GM18858 (cell line): ENCODE measurements at regions not wholly inside any gene's neighbourhood (a gene's known extent, or its start where the extent isn't known, plus 50 kb on each side); places are given as distances from the start of the nearest gene placed in this dataset.

Experiments used
- ATAC-seq: cut with Tn5 transposase; IDR thresholded peaks from one replicate; pipeline ENCODE4 v1.9.1; 2021; ENCODE audit not compliant: unreplicated experiment

- no peak for ATAC-seq
Measured at GRCh38 chr2:155825876-155826275, 506.6 kb downstream of the NR4A2 start.

DNA sequence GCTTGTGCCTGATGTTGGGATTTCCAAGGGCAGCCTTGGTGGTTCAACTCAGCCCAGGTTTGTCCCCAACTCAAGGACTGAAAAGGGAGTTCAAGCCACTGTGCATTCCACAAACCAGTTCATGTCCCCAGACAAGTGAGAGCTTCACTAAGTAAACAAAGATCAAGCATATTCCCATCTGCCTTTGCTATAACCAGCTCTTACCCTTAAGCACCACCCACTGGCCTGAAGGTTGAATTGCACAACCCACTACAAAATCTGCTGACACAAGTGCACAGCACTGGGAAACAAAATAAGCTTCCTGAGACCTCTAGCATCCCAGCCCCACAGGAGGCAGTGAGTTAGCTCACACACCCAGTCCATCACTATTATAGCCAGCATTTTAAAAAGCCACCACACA lies 516.7 kb downstream of the NR4A2 start:
- peak; percentile 92 for ATAC-seq

DNA sequence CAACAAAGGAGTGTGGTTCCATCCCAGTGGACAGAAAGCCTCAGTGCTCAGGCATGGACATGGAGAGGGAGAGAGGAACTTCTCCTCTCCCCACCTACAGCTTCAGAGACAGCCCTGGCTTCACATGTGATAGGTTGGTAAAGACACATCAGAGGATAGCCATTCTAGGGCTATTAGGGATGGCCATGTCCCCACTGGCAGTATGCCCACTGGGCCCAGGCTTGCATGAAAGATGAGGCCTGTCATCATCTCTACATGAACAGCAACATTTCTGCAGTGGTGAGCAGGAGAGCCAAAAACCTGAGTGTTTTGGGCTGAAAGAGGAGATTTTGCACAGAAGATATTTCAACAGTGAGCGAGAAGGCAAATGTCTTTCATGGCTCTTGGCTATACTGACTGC lies 517.2 kb downstream of the NR4A2 start:
- no peak for ATAC-seq

GRCh38 chr2:155810411-155810810 lies 522.1 kb downstream of the NR4A2 start:
- no peak for ATAC-seq

- no peak for ATAC-seq
Measured at GRCh38 chr2:155802888-155803287, 529.6 kb downstream of the NR4A2 start.

DNA sequence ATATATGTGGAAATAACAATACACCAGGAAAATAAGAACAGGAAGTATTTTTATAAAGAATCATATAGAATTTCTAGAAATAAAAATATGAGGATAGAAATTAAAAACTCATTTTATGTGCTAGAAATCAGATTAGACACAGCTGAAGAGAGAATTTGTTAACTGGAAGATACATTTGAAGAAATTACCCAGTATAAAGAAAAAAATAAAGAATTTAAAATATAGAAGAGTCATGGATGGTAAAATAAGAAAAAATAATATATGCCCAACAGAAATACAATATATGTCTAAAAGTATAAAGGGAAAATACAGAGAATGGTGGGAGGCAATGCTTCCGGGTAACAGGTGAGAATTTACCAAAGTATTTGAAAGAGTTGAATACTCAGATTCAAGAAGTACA lies 539.9 kb downstream of the NR4A2 start:
- no peak for ATAC-seq

DNA sequence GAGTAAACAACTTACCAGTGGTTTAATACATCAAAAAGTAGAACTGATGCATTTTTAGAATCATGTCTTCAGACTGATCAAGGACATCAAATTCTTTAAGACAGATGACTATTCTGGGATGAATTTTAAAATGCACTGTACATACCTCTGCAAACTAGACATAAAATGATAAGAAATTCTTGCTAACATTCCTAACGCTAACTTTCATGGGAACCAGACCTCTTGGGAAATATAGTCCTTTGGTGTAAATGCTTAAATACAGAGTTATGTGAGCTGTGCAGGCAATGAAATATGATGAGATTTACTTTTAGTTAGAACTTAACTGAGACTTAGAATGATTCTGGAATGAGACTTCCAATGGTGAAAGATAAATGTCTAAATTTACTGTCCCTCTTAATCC lies 562.0 kb downstream of the NR4A2 start:
- ATAC-seq, result no peak

- ATAC-seq, result no peak
Measured at GRCh38 chr2:155766342-155767115, 566.0 kb downstream of the NR4A2 start.

- no peak for ATAC-seq
Measured at GRCh38 chr2:155755481-155755880, 577.0 kb downstream of the NR4A2 start.

- ATAC-seq, result no peak
Measured at GRCh38 chr2:155748131-155748530, 584.4 kb downstream of the NR4A2 start.

- ATAC-seq, result peak; percentile 63
Measured at GRCh38 chr2:155747531-155747930, 585.0 kb downstream of the NR4A2 start.

DNA sequence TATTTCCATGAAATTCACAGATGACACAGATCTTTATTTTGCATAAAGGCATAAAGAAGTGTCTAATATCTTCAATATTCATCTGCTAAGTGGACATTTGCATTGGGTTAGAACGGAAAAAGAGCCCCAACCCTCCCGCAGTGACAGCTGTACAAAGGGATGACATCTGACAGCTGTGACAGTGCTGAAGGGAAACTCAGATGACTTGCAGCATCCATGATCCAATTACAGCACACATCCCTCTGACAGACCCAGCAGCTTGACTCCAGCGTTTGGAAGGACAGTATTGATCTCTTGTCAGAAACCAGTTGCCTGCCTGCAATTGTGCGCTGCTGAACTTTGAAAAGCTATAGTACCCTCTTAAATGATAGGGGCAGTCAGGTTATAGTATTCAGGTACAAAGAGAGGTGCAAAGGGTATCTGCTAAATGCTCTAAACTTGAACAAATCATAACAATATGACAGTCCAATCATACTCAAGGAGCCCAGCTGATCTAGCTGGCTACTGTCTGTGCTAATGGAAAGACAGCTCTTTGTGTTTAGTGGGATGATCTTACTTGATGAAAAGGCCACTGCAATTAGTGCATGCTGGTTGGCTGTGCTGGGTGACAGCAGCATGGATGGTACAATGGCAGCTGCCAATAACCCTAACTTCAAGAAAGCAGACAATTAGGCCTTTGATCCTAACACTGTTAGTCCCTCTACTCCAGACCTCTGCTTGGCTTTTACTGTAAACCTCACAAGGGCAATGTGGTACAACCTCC lies 599.2 kb downstream of the NR4A2 start:
- ATAC-seq, result no peak

GRCh38 chr2:155730804-155731203 lies 601.7 kb downstream of the NR4A2 start:
- no peak for ATAC-seq

- no peak for ATAC-seq
Measured at GRCh38 chr2:155727187-155727895, 605.2 kb downstream of the NR4A2 start.

- no peak for ATAC-seq
Measured at GRCh38 chr2:155722290-155722689, 610.2 kb downstream of the NR4A2 start.

DNA sequence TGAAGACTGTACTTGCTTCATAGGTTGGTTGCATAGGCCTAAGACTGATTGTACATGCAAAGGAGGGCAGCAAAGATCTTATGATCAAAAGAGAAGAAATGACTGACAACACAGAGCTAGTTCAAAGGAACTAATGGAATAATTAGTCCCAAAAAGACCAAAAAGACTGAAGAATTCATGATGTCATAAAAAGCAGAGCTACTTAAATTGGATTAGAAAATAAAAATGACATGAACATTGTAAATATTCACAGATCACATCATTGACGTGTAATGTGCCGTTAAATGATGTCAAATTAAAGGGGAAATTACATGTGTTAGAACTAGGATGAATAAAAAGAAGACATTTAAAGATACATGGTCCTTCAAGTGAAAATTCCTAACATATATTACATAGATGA lies 616.8 kb downstream of the NR4A2 start:
- no peak for ATAC-seq

DNA sequence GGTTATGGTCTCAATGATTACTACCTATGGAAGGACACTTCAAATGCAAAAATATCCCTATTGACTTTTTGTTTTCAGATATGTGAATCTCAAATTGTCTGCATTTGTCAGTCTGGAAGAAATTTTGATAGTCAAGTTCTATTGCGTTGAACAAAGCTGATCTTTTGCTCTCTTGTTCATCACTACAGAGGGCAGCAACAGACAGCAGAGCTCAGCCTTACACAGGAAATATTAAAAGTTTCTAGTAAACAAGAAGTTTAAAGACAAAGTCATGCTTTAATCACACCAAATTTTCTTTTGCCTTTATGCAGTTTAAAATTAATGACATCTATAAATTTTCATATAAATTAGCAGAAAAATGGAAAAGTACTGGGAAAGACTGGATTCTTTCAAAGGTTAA lies 617.5 kb downstream of the NR4A2 start:
- ATAC-seq, result no peak

- no peak for ATAC-seq
Measured at GRCh38 chr2:155708071-155708470, 624.5 kb downstream of the NR4A2 start.

DNA sequence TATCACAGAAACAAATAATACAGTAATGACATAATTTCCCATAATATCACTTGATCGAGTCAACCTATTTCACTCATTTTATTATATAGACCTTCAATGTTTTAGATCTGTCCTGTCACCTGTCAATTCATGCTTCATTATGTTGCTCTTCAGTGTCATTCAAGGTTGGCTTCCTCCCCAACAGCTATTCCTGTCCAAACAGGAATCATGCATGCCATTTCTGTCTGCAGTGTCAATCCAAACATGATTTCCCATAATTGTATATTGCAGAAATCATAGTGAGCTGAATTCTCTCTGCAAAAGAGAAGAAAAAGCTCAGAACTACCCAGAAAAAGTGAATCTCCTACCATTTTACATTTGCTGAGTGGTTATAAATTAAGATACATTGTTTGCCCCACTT lies 628.6 kb downstream of the NR4A2 start:
- no peak for ATAC-seq

DNA sequence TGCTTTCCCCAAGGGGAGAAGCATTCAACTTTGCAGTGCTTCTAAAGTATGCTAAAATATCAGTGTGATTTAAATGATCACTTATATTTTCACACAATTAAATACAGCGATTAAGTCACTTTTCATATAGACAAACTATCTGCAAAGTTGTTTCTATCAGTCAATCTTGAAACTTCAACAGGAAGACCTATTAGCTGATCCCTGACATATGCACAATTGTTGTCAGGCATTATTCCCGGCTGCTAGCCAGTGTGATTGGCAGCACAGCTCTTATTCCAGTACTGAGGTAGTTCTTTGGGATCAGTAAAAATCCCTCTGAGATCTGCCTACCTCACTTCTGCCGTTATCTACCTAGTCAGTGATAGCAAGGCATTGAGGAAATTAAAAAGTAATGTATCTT lies 629.5 kb downstream of the NR4A2 start:
- ATAC-seq, result no peak

DNA sequence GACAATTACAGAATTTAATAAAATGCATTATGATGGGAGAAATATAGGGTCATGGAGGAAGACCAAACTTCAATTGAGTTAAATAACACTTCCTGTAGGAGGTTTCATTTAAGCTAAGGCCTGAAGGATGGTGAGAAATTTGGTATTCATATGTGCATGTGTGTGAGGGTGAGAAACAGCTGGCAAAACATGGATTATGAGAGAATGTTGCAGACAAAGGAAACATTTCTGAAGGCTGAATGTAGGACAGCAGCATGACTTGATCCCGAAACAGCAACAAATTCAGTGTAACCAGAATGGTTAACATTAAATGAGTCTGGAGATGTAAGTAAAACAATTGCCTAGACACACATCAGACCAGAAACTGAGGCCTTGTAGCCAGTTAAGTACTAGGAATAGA lies 630.8 kb downstream of the NR4A2 start:
- ATAC-seq, result no peak

DNA sequence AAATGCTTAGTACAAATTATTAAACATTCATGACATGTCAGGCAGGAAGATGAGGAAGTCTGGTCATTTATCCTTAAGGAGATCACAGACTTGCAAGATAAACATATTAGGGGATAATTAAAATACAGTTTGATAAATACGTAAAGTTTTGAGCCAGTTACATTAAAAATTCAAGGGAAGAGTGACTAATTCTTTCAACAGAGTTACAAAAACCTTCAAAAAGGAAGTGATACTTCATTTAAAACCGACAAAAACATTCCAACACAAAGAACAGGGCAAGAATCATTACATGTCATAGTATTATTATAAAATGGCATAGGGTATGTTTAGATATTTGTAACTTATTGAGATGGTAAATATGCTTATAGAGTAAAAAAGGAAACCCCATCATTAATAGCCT lies 636.0 kb downstream of the NR4A2 start:
- no peak for ATAC-seq
